Stomach (tissue), 4 donors: ENCODE measurements at regions not wholly inside any gene's neighbourhood (a gene's known extent, or its start where the extent isn't known, plus 50 kb on each side); places are given as distances from the start of the nearest gene placed in this dataset.

Source experiments
- CTCF ChIP-seq, 7 experiments: fragments of 450-650 bp in 4 of 7; fragments of 200-600 bp in 3 of 7; sonication (generic) in 3 of 7; IDR thresholded peaks; one replicate each; pipeline ENCODE4 v1.5.1; 2016 to 2019; ENCODE audit warnings: antibody characterized with exemption in 7 of 7, control low read depth in 2 of 7, mild to moderate bottlenecking in 1 of 7
- POLR2A ChIP-seq, 4 donors: fragments of 450-650 bp; IDR thresholded peaks; one replicate each; pipeline ENCODE4 v1.6.1; 2016; ENCODE audit warnings: antibody characterized with exemption in 4 of 4, control low read depth in 2 of 4, mild to moderate bottlenecking in 1 of 4, moderate library complexity in 1 of 4
- POLR2AphosphoS5 ChIP-seq, 3 donors: sonication (generic); formaldehyde crosslinking; IDR thresholded peaks; one replicate each; pipeline ENCODE4 v1.6.1; 2016; ENCODE audit warnings: antibody characterized with exemption in 3 of 3

- no peak for TF ChIP-seq CTCF (IDR thresholded peaks at IDR 0.05)
- no peak for TF ChIP-seq POLR2A (IDR thresholded peaks at IDR 0.05)
- no peak for TF ChIP-seq POLR2AphosphoS5 (IDR thresholded peaks at IDR 0.05)
Measured at GRCh38 chr11:70643642-70644041, 245.3 kb downstream of the CTTN start.
